Lower lobe of right lung (tissue), 2 donors: ENCODE measurements at regions not wholly inside any gene's neighbourhood (a gene's known extent, or its start where the extent isn't known, plus 50 kb on each side); places are given as distances from the start of the nearest gene placed in this dataset.

Experiments used
- ATAC-seq, 2 donors: fragments of 200-7000 bp; cut with Tn5 transposase; one replicate each; pipeline ENCODE4 v1.9.1; 2020 to 2022; ENCODE audit warnings: mild to moderate bottlenecking in 2 of 2, moderate library complexity in 2 of 2
- DNase-seq: peaks from one replicate; pipeline ENCODE4 v3.0.0-alpha.2; 2020
- H3K27ac ChIP-seq: fragments of 200-600 bp; one replicate; pipeline ENCODE4 v1.8.0; 2022
- H3K27me3 ChIP-seq: fragments of 200-600 bp; one replicate; pipeline ENCODE4 v1.8.0; 2022; ENCODE audit warnings: low read depth
- H3K36me3 ChIP-seq: fragments of 200-600 bp; one replicate; pipeline ENCODE4 v1.8.0; 2022; ENCODE audit warnings: mild to moderate bottlenecking
- H3K4me1 ChIP-seq: fragments of 200-600 bp; one replicate; pipeline ENCODE4 v1.8.0; 2022
- H3K4me3 ChIP-seq: fragments of 200-600 bp; one replicate; pipeline ENCODE4 v1.8.0; 2022; ENCODE audit warnings: mild to moderate bottlenecking
- H3K9me3 ChIP-seq: fragments of 200-600 bp; one replicate; pipeline ENCODE4 v1.8.0; 2022
- CTCF ChIP-seq: fragments of 200-600 bp; IDR thresholded peaks from one replicate; pipeline ENCODE4 v1.8.0; 2022; ENCODE audit warnings: antibody characterized with exemption, mild to moderate bottlenecking
- intact Hi-C: fragments of 100-400 bp; cut with DNase I; formaldehyde crosslinking; loops from one replicate; pipeline ENCODE4 v1.11.0; 2022
- donor health status: DM: no; HTN: yes; CAD: no; lungs with severe emphysema.

DNA sequence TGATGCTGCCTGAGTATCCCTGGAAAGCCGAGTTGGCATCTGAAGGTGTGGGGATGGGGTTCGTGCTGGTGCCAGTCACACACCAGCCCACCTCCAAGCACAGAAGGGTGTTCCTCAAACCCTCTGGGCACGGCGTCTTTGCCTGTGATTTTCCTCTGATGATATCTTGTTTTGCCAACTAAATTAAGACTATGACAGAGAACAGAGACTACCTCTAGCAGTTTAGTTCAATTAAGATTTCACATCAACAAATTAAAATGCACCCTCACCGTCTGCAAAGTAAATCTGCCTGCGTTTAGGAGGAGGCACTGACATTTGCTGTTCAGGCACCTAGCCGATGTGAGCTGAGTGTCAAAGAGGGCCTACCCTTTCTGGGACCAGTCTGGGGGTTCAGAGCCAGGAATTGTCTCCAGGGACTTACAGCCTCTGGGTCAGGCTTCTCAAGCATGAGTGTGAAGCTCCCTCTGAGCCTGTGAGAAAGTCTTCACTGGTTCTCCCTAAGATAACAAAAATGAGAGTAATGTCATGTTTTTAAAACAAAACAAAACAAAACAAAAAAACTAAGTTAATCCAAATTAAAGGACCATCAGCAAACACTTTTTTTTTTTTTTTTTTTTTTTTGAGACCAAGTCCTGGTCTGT lies 55.4 kb upstream of the CTNNA1 start:
- Histone ChIP-seq H3K27ac (no peak overlapping the region), H3K36me3 (no peaks in the 10 kb centered on the region), H3K9me3 (no peaks in the 10 kb centered on the region), H3K4me1 (no peaks in the 10 kb centered on the region), H3K27me3 (no peaks in the 10 kb centered on the region), H3K4me3 (no peak overlapping the region)
- ATAC-seq, result no peak
- DNase-seq, result no peak
- TF ChIP-seq CTCF, result no peak
- intact Hi-C loops, result no loop called here

DNA sequence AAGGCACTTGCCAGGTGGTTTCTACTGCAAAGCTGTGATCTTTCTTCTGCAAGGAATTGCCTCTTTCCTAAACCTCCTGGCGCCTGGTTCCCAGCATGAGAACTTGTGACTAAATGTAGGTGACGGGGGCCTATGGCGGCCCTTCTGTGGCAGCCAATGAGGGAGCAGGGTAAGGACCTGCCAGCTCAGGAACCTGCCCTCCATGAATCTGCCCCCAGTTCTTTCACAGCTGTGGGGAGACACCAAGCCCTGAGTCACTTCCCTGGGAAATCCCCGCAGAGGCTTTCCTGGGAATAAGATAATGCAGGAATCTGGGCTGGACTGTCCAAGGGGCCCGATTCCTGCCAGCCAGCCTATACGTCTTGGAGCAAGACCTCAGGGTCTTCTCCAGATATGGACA lies 56.7 kb upstream of the CTNNA1 start:
- no peaks in the 10 kb centered on the region for H3K4me1 ChIP-seq
- no peaks in the 10 kb centered on the region for H3K9me3 ChIP-seq
- intact Hi-C loops, result no loop called here
- ATAC-seq (no peak), DNase-seq (no peak)
- no peak for TF ChIP-seq CTCF
- no peak overlapping the region for H3K27ac ChIP-seq
- no peak overlapping the region for H3K4me3 ChIP-seq
- H3K36me3 ChIP-seq, result no peaks in the 10 kb centered on the region
- H3K27me3 ChIP-seq, result no peaks in the 10 kb centered on the region

GRCh38 chr5:138695781-138696180 lies 57.4 kb upstream of the CTNNA1 start:
- TF ChIP-seq CTCF, result no peak
- DNase-seq, result no peak
- Histone ChIP-seq H3K9me3 (no peaks in the 10 kb centered on the region), H3K4me3 (no peak overlapping the region), H3K27ac (no peak overlapping the region), H3K4me1 (no peaks in the 10 kb centered on the region), H3K27me3 (no peaks in the 10 kb centered on the region), H3K36me3 (no peaks in the 10 kb centered on the region)
- intact Hi-C loops, result no loop called here
- ATAC-seq, result no peak

DNA sequence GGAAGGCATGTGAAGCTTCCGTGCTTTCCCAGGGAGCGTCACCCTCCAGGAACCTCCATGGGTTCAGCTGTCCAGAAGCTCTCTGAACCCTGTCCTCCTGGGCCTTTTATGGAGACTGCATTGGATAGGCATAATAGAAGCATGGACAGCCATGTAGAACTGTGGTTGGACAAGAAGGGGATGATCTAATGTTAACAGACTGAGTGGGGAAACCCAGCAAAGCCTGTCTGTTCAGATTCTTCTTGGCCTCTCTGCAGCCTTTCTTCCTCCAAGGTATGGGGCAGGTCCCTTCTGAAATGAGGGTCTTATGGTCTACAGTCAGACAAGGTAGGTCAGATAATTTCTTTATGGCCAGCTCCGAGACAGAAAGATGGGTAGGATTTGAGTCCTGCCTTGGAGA lies 59.1 kb upstream of the CTNNA1 start:
- Histone ChIP-seq H3K4me1 (no peaks in the 10 kb centered on the region), H3K27ac (no peak overlapping the region), H3K4me3 (no peak overlapping the region), H3K9me3 (no peaks in the 10 kb centered on the region), H3K27me3 (no peaks in the 10 kb centered on the region), H3K36me3 (no peaks in the 10 kb centered on the region)
- intact Hi-C loops, result no loop called here
- no peak for DNase-seq
- no peak for TF ChIP-seq CTCF
- ATAC-seq, result no peak

- intact Hi-C loops, result no loop called here
- no peak for ATAC-seq
- Histone ChIP-seq H3K36me3 (no peaks in the 10 kb centered on the region), H3K9me3 (no peaks in the 10 kb centered on the region), H3K27ac (no peak overlapping the region), H3K4me1 (no peaks in the 10 kb centered on the region), H3K4me3 (no peak overlapping the region), H3K27me3 (no peaks in the 10 kb centered on the region)
- no peak for DNase-seq
- no peak for TF ChIP-seq CTCF
These were observed 60.9 kb upstream of the CTNNA1 start for GRCh38 chr5:138692370-138692769.

- Histone ChIP-seq H3K27ac (no peak overlapping the region), H3K4me1 (no peaks in the 10 kb centered on the region), H3K4me3 (no peak overlapping the region), H3K9me3 (no peaks in the 10 kb centered on the region), H3K27me3 (no peaks in the 10 kb centered on the region), H3K36me3 (no peaks in the 10 kb centered on the region)
- no peak for ATAC-seq
- TF ChIP-seq CTCF, result no peak
- DNase-seq, result no peak
- intact Hi-C loops, result no loop called here
These were observed 66.6 kb upstream of the CTNNA1 start for GRCh38 chr5:138686668-138687067.
